HCT116 (cell line): ENCODE measurements at regions not wholly inside any gene's neighbourhood (a gene's known extent, or its start where the extent isn't known, plus 50 kb on each side); places are given as distances from the start of the nearest gene placed in this dataset.

Source experiments
- ATAC-seq: fragments of 200-7000 bp; cut with Tn5 transposase; 2 replicates; pipeline ENCODE4 v1.9.1; 2020; ENCODE audit warnings: mild to moderate bottlenecking, moderate library complexity
- BruUV-seq: library from RNA; stranded (reverse); fragments of 400-500 nt; replicated peaks from 2 replicates; lab custom pipeline; 2021; lab: Mats Ljungman, UMichigan
- CTCF ChIA-PET: fragments of 300-600 bp; sonication (Branson Sonifier 250); formaldehyde crosslinking; loops from one replicate; lab custom pipeline; 2021; ENCODE audit warnings: antibody characterized with exemption; lab: Charles Lee
- POLR2A ChIA-PET: fragments of 300-600, 350-600 bp; sonication (Branson Sonifier 250); formaldehyde crosslinking; loops from one replicate; lab custom pipeline; 2021; ENCODE audit warnings: antibody characterized with exemption; lab: Charles Lee
- RAD21 ChIA-PET, 2 experiments: fragments of 300-600 bp; sonication (Branson Sonifier 250); formaldehyde crosslinking; loops; one replicate each; lab custom pipeline; 2023; ENCODE audit warnings: low total read pairs in 2 of 2; ENCODE audit not compliant: uncharacterized antibody in 2 of 2, unreplicated experiment in 2 of 2, low non-redundant PET in 1 of 2; lab: Charles Lee
- DNase-seq: peaks from one replicate; pipeline ENCODE4 v3.0.0-alpha.2; 2010; ENCODE audit warnings: low read depth, low spot score
- H2AFZ ChIP-seq: fragments of 200-600 bp; shearing (Covaris generic), sonication (generic); 2 replicates; pipeline ENCODE4 v1.6.1; 2017; ENCODE audit warnings: low read depth, mixed run types, mixed read lengths, antibody characterized with exemption, low read length; ENCODE audit not compliant: poor library complexity, severe bottlenecking
- H3K27ac ChIP-seq: 2 replicates; pipeline ENCODE4 v1.5.1; 2012; ENCODE audit warnings: low read depth, low read length
- H3K27me3 ChIP-seq: fragments of 200-600 bp; sonication (generic); 2 replicates; pipeline ENCODE4 v1.6.1; 2016; ENCODE audit warnings: mixed run types, low read length, mixed read lengths; ENCODE audit not compliant: insufficient read depth
- H3K36me3 ChIP-seq, 2 experiments: fragments of 200-500 bp in 1 of 2; fragments of 200-600 bp in 1 of 2; sonication (Bioruptor generic) in 1 of 2; sonication (generic) in 1 of 2; 2 replicates each; pipeline versions ENCODE4 v1.5.1 to v1.6.1; 2014 to 2016; ENCODE audit warnings: low read length in 2 of 2, inconsistent platforms in 1 of 2, mixed read lengths in 1 of 2, mixed run types in 1 of 2; ENCODE audit not compliant: insufficient read depth in 2 of 2, control insufficient read depth in 1 of 2
- H3K4me1 ChIP-seq, 2 experiments: fragments of 200-600 bp in 1 of 2; sonication (generic) in 1 of 2; 2 replicates each; pipeline versions ENCODE4 v1.5.1 to v1.6.1; 2012 to 2017; ENCODE audit warnings: low read length in 2 of 2, inconsistent platforms in 1 of 2, mild to moderate bottlenecking in 1 of 2, mixed read lengths in 1 of 2, mixed run types in 1 of 2, moderate library complexity in 1 of 2; ENCODE audit not compliant: insufficient read depth in 2 of 2, control insufficient read depth in 1 of 2
- H3K4me2 ChIP-seq: fragments of 200-600 bp; sonication (generic); 2 replicates; pipeline ENCODE4 v1.6.1; 2017; ENCODE audit warnings: mixed run types, low read length, mixed read lengths
- H3K4me3 ChIP-seq, 2 experiments: fragments of 200-600 bp in 1 of 2; sonication (generic) in 1 of 2; replicated peaks in 1 of 2; 2 replicates each; pipeline ENCODE4 v1.5.1; 2011 to 2016; ENCODE audit warnings: low read length in 2 of 2, control low read depth in 1 of 2, low read depth in 1 of 2, mild to moderate bottlenecking in 1 of 2, mixed read lengths in 1 of 2, mixed run types in 1 of 2
- H3K79me2 ChIP-seq: fragments of 200-600 bp; sonication (generic); 2 replicates; pipeline ENCODE4 v1.6.1; 2017; ENCODE audit warnings: mild to moderate bottlenecking, mixed run types, low read length, moderate library complexity, mixed read lengths; ENCODE audit not compliant: insufficient read depth
- H3K9ac ChIP-seq: fragments of 200-600 bp; sonication (generic); 2 replicates; pipeline ENCODE4 v1.6.1; 2016; ENCODE audit warnings: low read length, mixed read lengths
- H3K9me2 ChIP-seq: fragments of 200-600 bp; sonication (generic), shearing (Covaris generic); 2 replicates; pipeline ENCODE4 v1.6.1; 2017; ENCODE audit warnings: mixed run types, mild to moderate bottlenecking, moderate library complexity; ENCODE audit not compliant: insufficient read depth
- H3K9me3 ChIP-seq, 2 experiments: fragments of 200-500 bp in 1 of 2; fragments of 200-600 bp in 1 of 2; sonication (Bioruptor generic) in 1 of 2; sonication (generic) in 1 of 2; 2 replicates each; pipeline ENCODE4 v1.6.1; 2014 to 2017; ENCODE audit warnings: low read length in 2 of 2, mixed read lengths in 2 of 2, inconsistent platforms in 1 of 2, low read depth in 1 of 2, mild to moderate bottlenecking in 1 of 2, mixed run types in 1 of 2, moderate library complexity in 1 of 2; ENCODE audit not compliant: control insufficient read depth in 1 of 2, insufficient read depth in 1 of 2
- H4K20me1 ChIP-seq: fragments of 200-600 bp; sonication (generic), shearing (Covaris generic); 2 replicates; pipeline ENCODE4 v1.6.1; 2017; ENCODE audit warnings: mixed run types, mild to moderate bottlenecking, moderate library complexity; ENCODE audit not compliant: insufficient read depth
- CBX3 ChIP-seq: IDR thresholded peaks from 2 replicates; pipeline ENCODE4 v1.6.1; 2012; ENCODE audit warnings: low read depth
- EGR1 ChIP-seq: IDR thresholded peaks from 2 replicates; pipeline ENCODE4 v1.6.1; 2012; ENCODE audit warnings: low read depth
- ELF1 ChIP-seq: IDR thresholded peaks from 2 replicates; pipeline ENCODE4 v1.6.1; 2012; ENCODE audit warnings: low read depth, borderline replicate concordance
- EZH2 ChIP-seq: fragments of 200-600 bp; sonication (generic); IDR thresholded peaks from 2 replicates; pipeline ENCODE4 v1.6.1; 2017; ENCODE audit warnings: antibody characterized with exemption, mixed run types
- EZH2phosphoT487 ChIP-seq: fragments of 200-600 bp; IDR thresholded peaks from 2 replicates; pipeline ENCODE4 v1.6.1; 2018; ENCODE audit warnings: antibody characterized with exemption, borderline replicate concordance
- FOSL1 ChIP-seq: IDR thresholded peaks from 2 replicates; pipeline ENCODE4 v1.6.1; 2012; ENCODE audit warnings: low read depth
- JUND ChIP-seq: IDR thresholded peaks from 2 replicates; pipeline ENCODE4 v1.6.1; 2012
- MAX ChIP-seq: IDR thresholded peaks from 2 replicates; pipeline ENCODE4 v1.6.1; 2012
- POLR2A ChIP-seq: IDR thresholded peaks from 2 replicates; pipeline ENCODE4 v1.7.0; 2011; ENCODE audit warnings: borderline replicate concordance; ENCODE audit not compliant: insufficient read depth, insufficient read length; ENCODE audit errors: extremely low read depth
- RAD21 ChIP-seq: IDR thresholded peaks from 2 replicates; pipeline ENCODE4 v1.6.1; 2012; ENCODE audit warnings: low read depth, mild to moderate bottlenecking
- SRF ChIP-seq: IDR thresholded peaks from 2 replicates; pipeline ENCODE4 v1.6.1; 2012; ENCODE audit warnings: low read depth
- TCF7L2 ChIP-seq: IDR thresholded peaks from 2 replicates; pipeline ENCODE4 v1.7.0; 2011; ENCODE audit warnings: borderline replicate concordance, inconsistent platforms; ENCODE audit not compliant: insufficient read depth, insufficient read length; ENCODE audit errors: extremely low read depth
- YY1 ChIP-seq: IDR thresholded peaks from 2 replicates; pipeline ENCODE4 v1.6.1; 2011; ENCODE audit warnings: low read length, low read depth, moderate library complexity, mild to moderate bottlenecking; ENCODE audit not compliant: insufficient replicate concordance; ENCODE audit errors: extremely low read depth
- ZBTB33 ChIP-seq: IDR thresholded peaks from 2 replicates; pipeline ENCODE4 v1.6.1; 2011; ENCODE audit warnings: mild to moderate bottlenecking, low read length, moderate library complexity; ENCODE audit not compliant: insufficient replicate concordance; ENCODE audit errors: extremely low read depth
- intact Hi-C: fragments of 100-400 bp; cut with micrococcal nuclease; formaldehyde crosslinking; loops from 2 replicates; pipeline ENCODE4 v1.10.0; 2022
- TF ChIP-seq, protein P1 (sequence below), 3 experiments: fragments of 200-600 bp in 1 of 3; sonication (generic) in 1 of 3; IDR thresholded peaks in 2 of 3; conservative IDR thresholded peaks in 1 of 3; 2 replicates each; pipeline ENCODE4 v1.5.1; 2012 to 2017; ENCODE audit warnings: low read depth in 2 of 3, low read length in 2 of 3, antibody characterized with exemption in 1 of 3, borderline replicate concordance in 1 of 3, control low read depth in 1 of 3, mild to moderate bottlenecking in 1 of 3, mixed read lengths in 1 of 3, mixed run types in 1 of 3, moderate library complexity in 1 of 3; ENCODE audit not compliant: insufficient read depth in 1 of 3

DNA sequence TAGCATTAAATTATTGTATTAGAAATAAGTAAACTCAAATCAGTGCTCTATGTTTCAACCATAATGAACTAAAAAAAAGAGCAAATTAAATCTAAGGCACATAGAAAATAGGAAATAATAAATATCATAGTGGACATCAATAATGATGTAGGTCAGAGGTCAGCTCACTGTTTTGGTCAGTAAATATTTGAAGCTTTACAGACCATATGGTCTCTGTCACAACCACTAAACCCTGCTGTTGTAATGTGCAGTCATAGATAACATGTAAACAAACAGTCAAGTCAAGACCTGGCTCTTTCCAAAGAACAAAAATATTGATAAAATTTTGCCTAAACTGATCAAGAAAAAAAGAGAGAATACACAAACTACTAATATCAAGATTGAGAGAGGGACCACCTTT lies 615.0 kb downstream of the SH2D4B start:
- Histone ChIP-seq H3K27me3 (no peaks in the 10 kb centered on the region), H2AFZ (no peak overlapping the region), H3K4me3 (no peak overlapping the region), H3K36me3 (no peaks in the 10 kb centered on the region), H3K4me1 (no peaks in the 10 kb centered on the region), H4K20me1 (no peaks in the 10 kb centered on the region), H3K9ac (no peak overlapping the region), H3K79me2 (no peaks in the 10 kb centered on the region), H3K9me3 (no peaks in the 10 kb centered on the region), H3K27ac (no peak overlapping the region), H3K9me2 (no peaks in the 10 kb centered on the region), H3K4me2 (no peak overlapping the region)
- CTCF ChIA-PET = no interaction called here
- RAD21 ChIA-PET = no interaction called here
- POLR2A ChIA-PET = no interaction called here
- DNase-seq (no peak), ATAC-seq (no peak)
- TF ChIP-seq ELF1 = no peak
- TF ChIP-seq EZH2 = no peak
- no peak for TF ChIP-seq CBX3
- TF ChIP-seq, protein P1, sequence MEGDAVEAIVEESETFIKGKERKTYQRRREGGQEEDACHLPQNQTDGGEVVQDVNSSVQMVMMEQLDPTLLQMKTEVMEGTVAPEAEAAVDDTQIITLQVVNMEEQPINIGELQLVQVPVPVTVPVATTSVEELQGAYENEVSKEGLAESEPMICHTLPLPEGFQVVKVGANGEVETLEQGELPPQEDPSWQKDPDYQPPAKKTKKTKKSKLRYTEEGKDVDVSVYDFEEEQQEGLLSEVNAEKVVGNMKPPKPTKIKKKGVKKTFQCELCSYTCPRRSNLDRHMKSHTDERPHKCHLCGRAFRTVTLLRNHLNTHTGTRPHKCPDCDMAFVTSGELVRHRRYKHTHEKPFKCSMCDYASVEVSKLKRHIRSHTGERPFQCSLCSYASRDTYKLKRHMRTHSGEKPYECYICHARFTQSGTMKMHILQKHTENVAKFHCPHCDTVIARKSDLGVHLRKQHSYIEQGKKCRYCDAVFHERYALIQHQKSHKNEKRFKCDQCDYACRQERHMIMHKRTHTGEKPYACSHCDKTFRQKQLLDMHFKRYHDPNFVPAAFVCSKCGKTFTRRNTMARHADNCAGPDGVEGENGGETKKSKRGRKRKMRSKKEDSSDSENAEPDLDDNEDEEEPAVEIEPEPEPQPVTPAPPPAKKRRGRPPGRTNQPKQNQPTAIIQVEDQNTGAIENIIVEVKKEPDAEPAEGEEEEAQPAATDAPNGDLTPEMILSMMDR (IDR thresholded peaks at IDR 0.05 in 2 of 3, conservative IDR thresholded peaks at IDR 0.05 in 1 of 3; ENCODE audit: borderline replicate concordance in 1 of 3, insufficient read depth in 1 of 3, low read depth in 2 of 3, low read length in 2 of 3) = no peak
- TF ChIP-seq SRF = no peak
- no peak for TF ChIP-seq TCF7L2
- TF ChIP-seq ZBTB33 = no peak
- TF ChIP-seq FOSL1 = no peak
- TF ChIP-seq POLR2A = no peak
- TF ChIP-seq EZH2phosphoT487 = no peak
- no peak for TF ChIP-seq RAD21
- no peak for TF ChIP-seq JUND
- TF ChIP-seq EGR1 = no peak
- TF ChIP-seq MAX = no peak
- no peak for TF ChIP-seq YY1
- intact Hi-C loops = no loop called here
- BruUV-seq = no TSS peak
